Right lobe of liver (tissue), 4 donors: ENCODE measurements at regions not wholly inside any gene's neighbourhood (a gene's known extent, or its start where the extent isn't known, plus 50 kb on each side); places are given as distances from the start of the nearest gene placed in this dataset.

Experiments used
- CTCF ChIP-seq, 4 donors: fragments of 200-600 bp in 3 of 4; fragments of 450-650 bp in 1 of 4; IDR thresholded peaks; one replicate each; pipeline versions ENCODE4 v1.5.1 to v1.8.0; 2016 to 2022; ENCODE audit warnings: antibody characterized with exemption in 4 of 4, mild to moderate bottlenecking in 2 of 4
- POLR2A ChIP-seq: fragments of 450-650 bp; IDR thresholded peaks from one replicate; pipeline ENCODE4 v1.6.1; 2017; ENCODE audit warnings: antibody characterized with exemption, mild to moderate bottlenecking
- donor health status: DM: no; HTN: no; CAD: no.
- donor health status: DM: no; HTN: no; CAD: no.
- donor health status: DM: no; HTN: yes; CAD: no.

- no peak for TF ChIP-seq CTCF (IDR thresholded peaks at IDR 0.05)
- TF ChIP-seq POLR2A, result no peak
Observed at GRCh38 chr14:97077253-97077653, 280.1 kb downstream of the VRK1 start.
